Esophagus squamous epithelium (tissue), 4 donors: ENCODE measurements at regions not wholly inside any gene's neighbourhood (a gene's known extent, or its start where the extent isn't known, plus 50 kb on each side); places are given as distances from the start of the nearest gene placed in this dataset.

Experiments used
- CTCF ChIP-seq, 6 experiments: fragments of 450-650 bp in 4 of 6; fragments of 200-600 bp in 2 of 6; sonication (generic) in 2 of 6; IDR thresholded peaks; one replicate each; pipeline ENCODE4 v1.5.1; 2016 to 2019; ENCODE audit warnings: antibody characterized with exemption in 6 of 6, mild to moderate bottlenecking in 4 of 6, moderate library complexity in 4 of 6
- POLR2A ChIP-seq, 4 donors: fragments of 450-650 bp; IDR thresholded peaks; one replicate each; pipeline ENCODE4 v1.6.1; 2017; ENCODE audit warnings: antibody characterized with exemption in 4 of 4, mild to moderate bottlenecking in 4 of 4, moderate library complexity in 3 of 4

- no peak for TF ChIP-seq CTCF (IDR thresholded peaks at IDR 0.05)
- TF ChIP-seq POLR2A (IDR thresholded peaks at IDR 0.05): no peak
Observed at GRCh38 chr5:98105681-98106080, 667.8 kb upstream of the RGMB start.
